GM23338 (cell line): ENCODE measurements at regions not wholly inside any gene's neighbourhood (a gene's known extent, or its start where the extent isn't known, plus 50 kb on each side); places are given as distances from the start of the nearest gene placed in this dataset.

ENCODE experiments used
- ATAC-seq: fragments of 200-7000 bp; cut with Tn5 transposase; 3 replicates; pipeline ENCODE4 v1.9.1; 2020
- DNase-seq: peaks from one replicate; pipeline ENCODE4 v3.0.0-alpha.2; 2015; ENCODE audit warnings: low spot score
- H2AFZ ChIP-seq: fragments of 200-600 bp; sonication (generic); 2 replicates; pipeline ENCODE4 v1.8.0; 2016; ENCODE audit warnings: antibody characterized with exemption, mild to moderate bottlenecking, moderate library complexity
- H3F3A ChIP-seq: fragments of 200-600 bp; sonication (generic); replicated peaks from 2 replicates; pipeline ENCODE4 v1.8.0; 2017; ENCODE audit warnings: antibody characterized with exemption, mixed run types, low read depth
- H3K27ac ChIP-seq: fragments of 200-600 bp; sonication (generic); 2 replicates; pipeline ENCODE4 v1.6.1; 2016; ENCODE audit warnings: low read depth
- H3K27me3 ChIP-seq: fragments of 200-600 bp; sonication (generic); 2 replicates; pipeline ENCODE4 v1.8.0; 2016; ENCODE audit warnings: mild to moderate bottlenecking, mixed run types, moderate library complexity; ENCODE audit not compliant: insufficient read depth
- H3K36me3 ChIP-seq: fragments of 200-600 bp; sonication (generic); 2 replicates; pipeline ENCODE4 v1.8.0; 2016; ENCODE audit warnings: mild to moderate bottlenecking; ENCODE audit not compliant: insufficient read depth
- H3K4me1 ChIP-seq: fragments of 200-600 bp; sonication (generic); 2 replicates; pipeline ENCODE4 v1.8.0; 2016; ENCODE audit warnings: mild to moderate bottlenecking, moderate library complexity; ENCODE audit not compliant: insufficient read depth
- H3K4me2 ChIP-seq: fragments of 200-600 bp; sonication (generic); 2 replicates; pipeline ENCODE4 v1.7.1; 2017; ENCODE audit warnings: mixed run types
- H3K4me3 ChIP-seq: fragments of 200-600 bp; sonication (generic); 2 replicates; pipeline ENCODE4 v1.6.1; 2016; ENCODE audit warnings: mixed run types
- H3K79me2 ChIP-seq: fragments of 200-600 bp; sonication (generic); replicated peaks from 2 replicates; pipeline ENCODE4 v1.8.0; 2017; ENCODE audit warnings: mild to moderate bottlenecking; ENCODE audit not compliant: insufficient read depth
- H3K9me2 ChIP-seq: fragments of 200-600 bp; sonication (generic); 2 replicates; pipeline ENCODE4 v1.8.0; 2017; ENCODE audit not compliant: insufficient read depth
- H4K20me1 ChIP-seq: fragments of 200-600 bp; sonication (generic); replicated peaks from 2 replicates; pipeline ENCODE4 v1.8.0; 2017; ENCODE audit warnings: mild to moderate bottlenecking; ENCODE audit not compliant: insufficient read depth
- H3K27ac Mint-ChIP-seq: 2 replicates; pipeline ENCODE4 v1.8.0; 2020; ENCODE audit warnings: inconsistent platforms, mild to moderate bottlenecking, moderate library complexity, mixed read lengths
- H3K27me3 Mint-ChIP-seq: 3 replicates; pipeline ENCODE4 v1.8.0; 2022; ENCODE audit warnings: low read depth, mild to moderate bottlenecking, moderate library complexity, mixed read lengths, inconsistent platforms; ENCODE audit not compliant: insufficient read depth, poor library complexity
- H3K36me3 Mint-ChIP-seq: 3 replicates; pipeline ENCODE4 v1.8.0; 2021; ENCODE audit warnings: low read depth, mild to moderate bottlenecking, inconsistent platforms, moderate library complexity, mixed read lengths
- H3K4me1 Mint-ChIP-seq: 3 replicates; pipeline ENCODE4 v1.8.0; 2020; ENCODE audit warnings: mild to moderate bottlenecking, inconsistent platforms, mixed read lengths
- H3K4me3 Mint-ChIP-seq: 3 replicates; pipeline ENCODE4 v1.8.0; 2021; ENCODE audit warnings: moderate library complexity, mild to moderate bottlenecking, inconsistent platforms, mixed read lengths
- H3K9me3 Mint-ChIP-seq: 3 replicates; pipeline ENCODE4 v1.8.0; 2020; ENCODE audit warnings: moderate library complexity, mild to moderate bottlenecking, inconsistent platforms, mixed read lengths
- CREB1 ChIP-seq: fragments of 250-450 bp; sonication (Bioruptor Pico); IDR thresholded peaks from 2 replicates; pipeline ENCODE4 v1.5.0; 2020; ENCODE audit warnings: low read depth, mild to moderate bottlenecking, moderate library complexity
- ETS1 ChIP-seq: IDR thresholded peaks from 2 replicates; pipeline ENCODE4 v1.6.1; 2016; ENCODE audit warnings: antibody characterized with exemption
- EZH2 ChIP-seq: fragments of 200-600 bp; sonication (generic); IDR thresholded peaks from one replicate; pipeline ENCODE4 v1.8.0; 2017; ENCODE audit warnings: antibody characterized with exemption, mild to moderate bottlenecking, low read depth; ENCODE audit not compliant: unreplicated experiment
- EZH2phosphoT487 ChIP-seq: fragments of 200-600 bp; sonication (generic); IDR thresholded peaks from one replicate; pipeline ENCODE4 v1.8.1; 2018; ENCODE audit warnings: antibody characterized with exemption; ENCODE audit not compliant: unreplicated experiment
- NANOG ChIP-seq: IDR thresholded peaks from 2 replicates; pipeline ENCODE4 v1.6.1; 2016; ENCODE audit warnings: antibody characterized with exemption, borderline replicate concordance
- POLR2AphosphoS5 ChIP-seq: IDR thresholded peaks from 2 replicates; pipeline ENCODE4 v1.6.1; 2016; ENCODE audit warnings: antibody characterized with exemption, low read depth
- STAT1 ChIP-seq: IDR thresholded peaks from one replicate; pipeline ENCODE4 v1.6.1; 2016; ENCODE audit warnings: antibody characterized with exemption; ENCODE audit not compliant: unreplicated experiment
- ZNF114 ChIP-seq: fragments of 250-450 bp; sonication (Bioruptor Pico); IDR thresholded peaks from 2 replicates; pipeline ENCODE4 v1.5.0; 2020; ENCODE audit warnings: mild to moderate bottlenecking, moderate library complexity
- ZNF331 ChIP-seq: fragments of 250-450 bp; sonication (Bioruptor Pico); IDR thresholded peaks from 2 replicates; pipeline ENCODE4 v1.5.0; 2020; ENCODE audit warnings: low read depth, mild to moderate bottlenecking, moderate library complexity
- ZNF462 ChIP-seq: fragments of 250-450 bp; sonication (Bioruptor Pico); IDR thresholded peaks from 2 replicates; pipeline ENCODE4 v1.5.0; 2020; ENCODE audit warnings: mild to moderate bottlenecking, moderate library complexity
- TF ChIP-seq, protein P1 (sequence below), 2 experiments: fragments of 200-600 bp in 1 of 2; sonication (generic) in 1 of 2; conservative IDR thresholded peaks; 2 replicates each; pipeline versions ENCODE4 v1.5.1 to v1.6.1; 2016 to 2017; ENCODE audit warnings: antibody characterized with exemption in 2 of 2, low read depth in 2 of 2, mild to moderate bottlenecking in 2 of 2, moderate library complexity in 1 of 2
- TF ChIP-seq, protein P2 (sequence below): IDR thresholded peaks from one replicate; pipeline ENCODE4 v1.6.1; 2018; ENCODE audit warnings: antibody characterized with exemption; ENCODE audit not compliant: unreplicated experiment

DNA sequence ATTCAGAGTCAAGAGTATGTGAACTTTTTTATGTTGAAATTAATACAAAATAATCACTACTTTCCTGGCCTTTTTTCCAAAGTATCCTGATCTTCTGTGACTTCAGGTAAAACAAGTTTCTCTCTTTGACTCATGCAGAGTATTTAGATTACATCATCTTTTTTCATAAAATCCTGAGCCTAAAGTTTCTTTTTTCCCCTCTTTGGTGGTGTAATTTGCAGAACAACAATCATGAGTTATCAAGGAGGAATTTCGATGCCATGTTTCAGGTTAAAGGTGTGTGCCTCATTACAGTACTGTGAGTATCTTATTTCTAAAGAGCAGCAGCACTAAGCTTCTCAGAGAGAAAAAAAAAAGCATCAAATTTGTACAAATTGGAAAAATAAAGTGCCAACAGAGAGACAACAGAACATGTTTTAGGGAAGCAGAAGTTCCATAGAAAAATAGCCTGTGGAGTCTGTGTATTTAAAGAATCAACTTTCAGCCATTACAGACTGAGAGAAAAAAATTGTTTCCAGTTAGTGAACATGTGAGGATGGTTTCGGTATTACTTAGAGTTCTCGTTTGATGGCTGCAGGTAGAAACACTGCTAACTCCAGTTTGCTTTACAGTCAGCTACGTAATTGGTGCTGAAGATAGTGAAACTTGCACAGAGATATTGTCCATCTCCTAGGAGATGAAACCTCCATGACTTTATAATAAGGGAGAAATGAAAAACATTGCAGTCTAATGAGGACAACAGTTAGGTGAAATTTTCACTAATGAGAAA is 78.1 kb upstream of the PCDH9 start:
- TF ChIP-seq ZNF331 (CRISPR knock-in tag) (no peak), STAT1 (no peak), ETS1 (no peak), EZH2 (no peak), CREB1 (CRISPR knock-in tag) (no peak), EZH2phosphoT487 (no peak), NANOG (no peak), POLR2AphosphoS5 (no peak), ZNF114 (no peak), ZNF462 (CRISPR knock-in tag) (no peak)
- TF ChIP-seq, protein P1, sequence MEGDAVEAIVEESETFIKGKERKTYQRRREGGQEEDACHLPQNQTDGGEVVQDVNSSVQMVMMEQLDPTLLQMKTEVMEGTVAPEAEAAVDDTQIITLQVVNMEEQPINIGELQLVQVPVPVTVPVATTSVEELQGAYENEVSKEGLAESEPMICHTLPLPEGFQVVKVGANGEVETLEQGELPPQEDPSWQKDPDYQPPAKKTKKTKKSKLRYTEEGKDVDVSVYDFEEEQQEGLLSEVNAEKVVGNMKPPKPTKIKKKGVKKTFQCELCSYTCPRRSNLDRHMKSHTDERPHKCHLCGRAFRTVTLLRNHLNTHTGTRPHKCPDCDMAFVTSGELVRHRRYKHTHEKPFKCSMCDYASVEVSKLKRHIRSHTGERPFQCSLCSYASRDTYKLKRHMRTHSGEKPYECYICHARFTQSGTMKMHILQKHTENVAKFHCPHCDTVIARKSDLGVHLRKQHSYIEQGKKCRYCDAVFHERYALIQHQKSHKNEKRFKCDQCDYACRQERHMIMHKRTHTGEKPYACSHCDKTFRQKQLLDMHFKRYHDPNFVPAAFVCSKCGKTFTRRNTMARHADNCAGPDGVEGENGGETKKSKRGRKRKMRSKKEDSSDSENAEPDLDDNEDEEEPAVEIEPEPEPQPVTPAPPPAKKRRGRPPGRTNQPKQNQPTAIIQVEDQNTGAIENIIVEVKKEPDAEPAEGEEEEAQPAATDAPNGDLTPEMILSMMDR (conservative IDR thresholded peaks at IDR 0.05; ENCODE audit: low read depth in 2 of 2): no peak
- TF ChIP-seq, protein P2, sequence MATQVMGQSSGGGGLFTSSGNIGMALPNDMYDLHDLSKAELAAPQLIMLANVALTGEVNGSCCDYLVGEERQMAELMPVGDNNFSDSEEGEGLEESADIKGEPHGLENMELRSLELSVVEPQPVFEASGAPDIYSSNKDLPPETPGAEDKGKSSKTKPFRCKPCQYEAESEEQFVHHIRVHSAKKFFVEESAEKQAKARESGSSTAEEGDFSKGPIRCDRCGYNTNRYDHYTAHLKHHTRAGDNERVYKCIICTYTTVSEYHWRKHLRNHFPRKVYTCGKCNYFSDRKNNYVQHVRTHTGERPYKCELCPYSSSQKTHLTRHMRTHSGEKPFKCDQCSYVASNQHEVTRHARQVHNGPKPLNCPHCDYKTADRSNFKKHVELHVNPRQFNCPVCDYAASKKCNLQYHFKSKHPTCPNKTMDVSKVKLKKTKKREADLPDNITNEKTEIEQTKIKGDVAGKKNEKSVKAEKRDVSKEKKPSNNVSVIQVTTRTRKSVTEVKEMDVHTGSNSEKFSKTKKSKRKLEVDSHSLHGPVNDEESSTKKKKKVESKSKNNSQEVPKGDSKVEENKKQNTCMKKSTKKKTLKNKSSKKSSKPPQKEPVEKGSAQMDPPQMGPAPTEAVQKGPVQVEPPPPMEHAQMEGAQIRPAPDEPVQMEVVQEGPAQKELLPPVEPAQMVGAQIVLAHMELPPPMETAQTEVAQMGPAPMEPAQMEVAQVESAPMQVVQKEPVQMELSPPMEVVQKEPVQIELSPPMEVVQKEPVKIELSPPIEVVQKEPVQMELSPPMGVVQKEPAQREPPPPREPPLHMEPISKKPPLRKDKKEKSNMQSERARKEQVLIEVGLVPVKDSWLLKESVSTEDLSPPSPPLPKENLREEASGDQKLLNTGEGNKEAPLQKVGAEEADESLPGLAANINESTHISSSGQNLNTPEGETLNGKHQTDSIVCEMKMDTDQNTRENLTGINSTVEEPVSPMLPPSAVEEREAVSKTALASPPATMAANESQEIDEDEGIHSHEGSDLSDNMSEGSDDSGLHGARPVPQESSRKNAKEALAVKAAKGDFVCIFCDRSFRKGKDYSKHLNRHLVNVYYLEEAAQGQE: no peak
- H3K27ac Mint-ChIP-seq: no peak overlapping the region
- H3K27ac ChIP-seq: no peak overlapping the region
- no peaks in the 10 kb centered on the region for H3K4me1 ChIP-seq
- no peak for DNase-seq
- no peak overlapping the region for H3K4me3 ChIP-seq
- no peaks in the 10 kb centered on the region for H3K36me3 Mint-ChIP-seq
- H3K9me3 Mint-ChIP-seq: no peaks in the 10 kb centered on the region; the same call in 2 of the 3 replicates
- H3K27me3 ChIP-seq: no peaks in the 10 kb centered on the region
- H4K20me1 ChIP-seq: no peaks in the 10 kb centered on the region
- H3K4me2 ChIP-seq: no peak overlapping the region
- H3K79me2 ChIP-seq: no peaks in the 10 kb centered on the region
- H3K4me1 Mint-ChIP-seq: no peaks in the 10 kb centered on the region
- H3F3A ChIP-seq: no peaks in the 10 kb centered on the region
- no peaks in the 10 kb centered on the region for H3K9me2 ChIP-seq
- H3K4me3 Mint-ChIP-seq: no peak overlapping the region
- H3K36me3 ChIP-seq: no peaks in the 10 kb centered on the region
- 0 out of 2 replicates have a peak overlapping the region, but pooled peaks have one; percentile 2 for H2AFZ ChIP-seq
- ATAC-seq: no peak
- H3K27me3 Mint-ChIP-seq: no peaks in the 10 kb centered on the region
